PC-3 (cell line): ENCODE measurements at regions not wholly inside any gene's neighbourhood (a gene's known extent, or its start where the extent isn't known, plus 50 kb on each side); places are given as distances from the start of the nearest gene placed in this dataset.

Experiments used
- ATAC-seq: fragments of 200-7000 bp; cut with Tn5 transposase; 2 replicates; pipeline ENCODE4 v1.9.1; 2020; ENCODE audit warnings: mild to moderate bottlenecking, moderate library complexity
- BruUV-seq: library from RNA; stranded (reverse); fragments of 400-500 nt; replicated peaks from 2 replicates; lab custom pipeline; 2021; lab: Mats Ljungman, UMichigan
- CTCF ChIA-PET: fragments of 300-600 bp; sonication (Branson Sonifier 250); formaldehyde crosslinking; loops from one replicate; lab custom pipeline; 2022; ENCODE audit warnings: antibody characterized with exemption; lab: Charles Lee
- POLR2A ChIA-PET: fragments of 300-600 bp; sonication (Branson Sonifier 250); formaldehyde crosslinking; loops from one replicate; lab custom pipeline; 2022; ENCODE audit warnings: antibody characterized with exemption; ENCODE audit not compliant: unreplicated experiment; lab: Charles Lee
- DNase-seq: peaks from one replicate; pipeline ENCODE4 v3.0.0-alpha.2; 2015
- H2AFZ ChIP-seq: fragments of 300-600 bp; sonication (generic); 2 replicates; pipeline ENCODE4 v1.6.0; 2016; ENCODE audit warnings: antibody characterized with exemption, low read length
- H3F3A ChIP-seq: fragments of 300-600 bp; sonication (generic); one replicate; pipeline ENCODE4 v1.6.0; 2017; ENCODE audit warnings: antibody characterized with exemption, low read length, control low read depth, mild to moderate bottlenecking; ENCODE audit not compliant: unreplicated experiment
- H3K27ac ChIP-seq: fragments of 300-600 bp; sonication (generic); 2 replicates; pipeline ENCODE4 v1.5.1; 2016; ENCODE audit warnings: mild to moderate bottlenecking, low read length
- H3K27me3 ChIP-seq: fragments of 300-600 bp; sonication (generic); 2 replicates; pipeline ENCODE4 v1.6.1; 2016; ENCODE audit warnings: low read length, mixed read lengths
- H3K36me3 ChIP-seq: fragments of 300-600 bp; sonication (generic); 2 replicates; pipeline ENCODE4 v1.6.1; 2016; ENCODE audit warnings: low read depth, mixed run types, low read length, mixed read lengths
- H3K4me1 ChIP-seq: fragments of 300-600 bp; sonication (generic); 2 replicates; pipeline ENCODE4 v1.5.1; 2016; ENCODE audit warnings: low read length; ENCODE audit not compliant: insufficient read depth
- H3K4me2 ChIP-seq: fragments of 300-600 bp; sonication (generic); 2 replicates; pipeline ENCODE4 v1.6.0; 2016; ENCODE audit warnings: low read length
- H3K4me3 ChIP-seq: fragments of 300-600 bp; sonication (generic); 2 replicates; pipeline ENCODE4 v1.5.1; 2016; ENCODE audit warnings: mild to moderate bottlenecking, low read length, mixed read lengths
- H3K79me2 ChIP-seq: fragments of 300-600 bp; sonication (generic); 2 replicates; pipeline ENCODE4 v1.6.1; 2017; ENCODE audit warnings: low read length, mixed read lengths
- H3K9ac ChIP-seq: fragments of 300-600 bp; sonication (generic); 2 replicates; pipeline ENCODE4 v1.6.0; 2016; ENCODE audit warnings: mild to moderate bottlenecking, low read length
- H3K9me2 ChIP-seq: fragments of 300-600 bp; sonication (generic); replicated peaks from 2 replicates; pipeline ENCODE4 v1.6.1; 2016; ENCODE audit warnings: mixed run types, low read length, mixed read lengths
- H3K9me3 ChIP-seq: fragments of 300-600 bp; sonication (generic); 2 replicates; pipeline ENCODE4 v1.6.1; 2016; ENCODE audit warnings: low read length, mixed read lengths
- H4K20me1 ChIP-seq: fragments of 300-600 bp; sonication (generic); 2 replicates; pipeline ENCODE4 v1.6.1; 2016; ENCODE audit warnings: low read length, mixed read lengths
- CTCF ChIP-seq: fragments of 300-600 bp; sonication (generic); conservative IDR thresholded peaks from 2 replicates; pipeline ENCODE4 v1.5.1; 2017; ENCODE audit warnings: antibody characterized with exemption, low read depth, mild to moderate bottlenecking, low read length
- EZH2 ChIP-seq: fragments of 300-600 bp; sonication (generic); IDR thresholded peaks from one replicate; pipeline ENCODE4 v1.6.1; 2017; ENCODE audit warnings: antibody characterized with exemption, mild to moderate bottlenecking, low read length; ENCODE audit not compliant: unreplicated experiment
- EZH2phosphoT487 ChIP-seq: fragments of 300-600 bp; sonication (generic); IDR thresholded peaks from 2 replicates; pipeline ENCODE4 v1.6.1; 2018; ENCODE audit warnings: mild to moderate bottlenecking, antibody characterized with exemption, low read length, borderline replicate concordance
- intact Hi-C: fragments of 100-400 bp; cut with micrococcal nuclease; formaldehyde crosslinking; loops from 2 replicates; pipeline ENCODE4 v1.9.0; 2023

DNA sequence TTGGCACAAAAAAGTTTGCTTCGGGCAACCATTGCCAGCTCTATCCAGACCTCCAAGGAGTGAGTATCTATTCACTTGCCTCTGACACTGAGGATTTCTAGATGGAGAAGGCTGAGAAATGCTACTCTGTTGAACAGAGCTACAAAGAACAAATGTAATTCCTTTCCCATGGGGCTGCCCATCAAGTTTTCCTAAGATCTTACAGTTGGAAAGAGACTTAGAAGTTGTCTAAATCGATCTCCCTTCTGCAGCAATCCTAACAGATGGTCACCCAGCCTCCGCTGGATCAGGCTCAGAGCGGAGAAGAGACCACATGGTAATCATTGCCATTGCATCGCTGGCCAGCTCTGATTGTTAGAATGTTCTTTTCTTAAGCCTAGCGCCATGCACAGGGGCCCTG lies 110.1 kb upstream of the BCL2L14 start:
- no peak overlapping the region for H3K4me2 ChIP-seq
- no TSS peak for BruUV-seq
- TF ChIP-seq CTCF = no peak
- TF ChIP-seq EZH2phosphoT487 = no peak
- TF ChIP-seq EZH2 = no peak
- H3K9me3 ChIP-seq = no peaks in the 10 kb centered on the region
- intact Hi-C loops = no loop called here
- ChIA-PET CTCF (no interaction called here), POLR2A (no interaction called here)
- no peak for DNase-seq
- no peak overlapping the region for H3K27ac ChIP-seq
- H3K9ac ChIP-seq = no peak overlapping the region
- H3K36me3 ChIP-seq = no peaks in the 10 kb centered on the region
- H3K4me1 ChIP-seq = peaks cover 22% of the 10 kb centered on the region
- no peak overlapping the region for H3K4me3 ChIP-seq
- no peak overlapping the region for H2AFZ ChIP-seq
- no peaks in the 10 kb centered on the region for H3K79me2 ChIP-seq
- H4K20me1 ChIP-seq = no peaks in the 10 kb centered on the region
- ATAC-seq = no peak
- no peaks in the 10 kb centered on the region for H3K9me2 ChIP-seq
- no peaks in the 10 kb centered on the region for H3K27me3 ChIP-seq
- H3F3A ChIP-seq = no peaks in the 10 kb centered on the region

DNA sequence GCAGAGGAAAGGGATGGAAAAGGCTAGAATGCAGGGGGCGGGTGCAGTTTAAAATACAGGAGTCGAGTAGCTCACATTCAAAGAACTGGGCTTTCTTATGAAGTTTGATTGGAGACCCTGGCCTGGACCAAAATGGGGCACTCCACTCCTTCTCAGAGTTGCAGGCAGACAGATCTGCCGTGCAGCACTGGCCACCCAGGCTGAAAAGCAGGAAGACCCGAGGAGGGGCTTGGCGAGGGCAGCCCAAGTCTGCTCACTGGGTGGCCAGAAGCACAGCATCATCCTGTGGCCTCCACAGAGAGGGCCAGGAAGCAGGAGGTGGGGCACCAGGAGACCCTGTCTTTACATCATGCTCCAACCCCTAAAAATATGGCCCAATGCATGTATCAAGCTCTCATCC lies 109.1 kb upstream of the BCL2L14 start:
- Histone ChIP-seq H3K4me2 (no peak overlapping the region), H3K4me1 (peaks cover 22% of the 10 kb centered on the region), H2AFZ (no peak overlapping the region), H3K36me3 (no peaks in the 10 kb centered on the region), H4K20me1 (no peaks in the 10 kb centered on the region), H3K9me3 (no peaks in the 10 kb centered on the region), H3K9me2 (no peaks in the 10 kb centered on the region), H3K79me2 (no peaks in the 10 kb centered on the region), H3K27ac (no peak overlapping the region), H3K27me3 (no peaks in the 10 kb centered on the region), H3F3A (no peaks in the 10 kb centered on the region), H3K9ac (no peak overlapping the region), H3K4me3 (no peak overlapping the region)
- ChIA-PET CTCF (no interaction called here), POLR2A (no interaction called here)
- DNase-seq (no peak), ATAC-seq (no peak)
- no TSS peak for BruUV-seq
- TF ChIP-seq EZH2phosphoT487 = no peak
- no peak for TF ChIP-seq CTCF
- TF ChIP-seq EZH2 = no peak
- intact Hi-C loops = no loop called here

DNA sequence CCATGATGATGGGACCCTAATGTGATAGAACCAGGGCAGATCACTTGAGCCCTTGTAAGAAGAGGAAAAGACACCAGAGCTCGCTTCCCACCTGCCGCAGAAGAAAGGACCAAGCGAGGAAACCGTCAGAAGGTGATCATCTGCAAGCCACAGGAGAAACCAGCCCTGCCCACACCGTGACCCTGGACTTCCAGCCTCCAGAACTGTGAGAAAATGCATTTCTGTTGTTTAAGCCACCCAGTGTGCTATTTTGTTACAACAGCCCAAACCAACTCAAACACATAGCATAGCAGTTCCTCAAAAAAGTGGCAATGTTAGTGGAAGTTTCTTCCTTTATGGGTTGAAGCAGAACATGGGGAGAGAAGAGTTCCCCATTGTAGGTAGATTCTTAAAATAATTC lies 107.9 kb upstream of the BCL2L14 start:
- no peaks in the 10 kb centered on the region for H3K9me2 ChIP-seq
- H3K27ac ChIP-seq = no peak overlapping the region
- H3K4me3 ChIP-seq = no peak overlapping the region
- ChIA-PET CTCF (no interaction called here), POLR2A (no interaction called here)
- no TSS peak for BruUV-seq
- no peaks in the 10 kb centered on the region for H4K20me1 ChIP-seq
- no peak overlapping the region for H2AFZ ChIP-seq
- H3K9me3 ChIP-seq = no peaks in the 10 kb centered on the region
- no peaks in the 10 kb centered on the region for H3F3A ChIP-seq
- no peaks in the 10 kb centered on the region for H3K27me3 ChIP-seq
- no peaks in the 10 kb centered on the region for H3K79me2 ChIP-seq
- ATAC-seq (no peak), DNase-seq (no peak)
- peaks cover 26% of the 10 kb centered on the region for H3K4me1 ChIP-seq
- no peaks in the 10 kb centered on the region for H3K36me3 ChIP-seq
- TF ChIP-seq EZH2 (no peak), CTCF (no peak), EZH2phosphoT487 (no peak)
- H3K4me2 ChIP-seq = no peak overlapping the region
- no peak overlapping the region for H3K9ac ChIP-seq
- intact Hi-C loops = no loop called here
